Activated CD8-positive, alpha-beta T cell treated with anti-CD3 and anti-CD28 coated beads for 36 hours (primary cell): ENCODE measurements at regions not wholly inside any gene's neighbourhood (a gene's known extent, or its start where the extent isn't known, plus 50 kb on each side); places are given as distances from the start of the nearest gene placed in this dataset.
A peak's percentile ranks its signal among the peaks of the same experiment; 100 is the strongest.

Experiments
- ATAC-seq: fragments of 200-7000 bp; cut with Tn5 transposase; one replicate; pipeline ENCODE4 v1.10.0; 2021; ENCODE audit warnings: mild to moderate bottlenecking, moderate library complexity
- CTCF ChIA-PET: fragments of 350-600 bp; sonication (Branson Sonifier 250); formaldehyde crosslinking; loops from one replicate; lab custom pipeline; 2021; ENCODE audit warnings: antibody characterized with exemption; lab: Charles Lee
- POLR2A ChIA-PET: fragments of 350-600 bp; sonication (Branson Sonifier 250); formaldehyde crosslinking; loops from one replicate; lab custom pipeline; 2021; ENCODE audit warnings: antibody characterized with exemption; lab: Charles Lee
- DNase-seq: peaks from one replicate; pipeline ENCODE4 v3.0.0-alpha.2; 2020
- H3K27ac Mint-ChIP-seq: one replicate; pipeline ENCODE4 v1.8.0; 2021; ENCODE audit warnings: mild to moderate bottlenecking, mixed read lengths
- H3K27me3 Mint-ChIP-seq: one replicate; pipeline ENCODE4 v1.8.0; 2021; ENCODE audit warnings: mixed read lengths
- H3K36me3 Mint-ChIP-seq: one replicate; pipeline ENCODE4 v1.8.0; 2021; ENCODE audit warnings: low read depth, mixed read lengths
- H3K4me1 Mint-ChIP-seq: one replicate; pipeline ENCODE4 v1.8.0; 2021; ENCODE audit warnings: low read depth, mixed read lengths
- H3K4me3 Mint-ChIP-seq: one replicate; pipeline ENCODE4 v1.8.0; 2021; ENCODE audit warnings: mild to moderate bottlenecking, moderate library complexity, mixed read lengths
- H3K9me3 Mint-ChIP-seq: one replicate; pipeline ENCODE4 v1.8.0; 2021; ENCODE audit warnings: mixed read lengths
- intact Hi-C: fragments of 100-400 bp; cut with micrococcal nuclease; formaldehyde crosslinking; loops from one replicate; pipeline ENCODE4 v1.10.0; 2022
- TF ChIP-seq, protein P1 (sequence below): fragments of 200-600 bp; IDR thresholded peaks from one replicate; pipeline ENCODE4 v1.8.0; 2022; ENCODE audit warnings: antibody characterized with exemption, mild to moderate bottlenecking

DNA sequence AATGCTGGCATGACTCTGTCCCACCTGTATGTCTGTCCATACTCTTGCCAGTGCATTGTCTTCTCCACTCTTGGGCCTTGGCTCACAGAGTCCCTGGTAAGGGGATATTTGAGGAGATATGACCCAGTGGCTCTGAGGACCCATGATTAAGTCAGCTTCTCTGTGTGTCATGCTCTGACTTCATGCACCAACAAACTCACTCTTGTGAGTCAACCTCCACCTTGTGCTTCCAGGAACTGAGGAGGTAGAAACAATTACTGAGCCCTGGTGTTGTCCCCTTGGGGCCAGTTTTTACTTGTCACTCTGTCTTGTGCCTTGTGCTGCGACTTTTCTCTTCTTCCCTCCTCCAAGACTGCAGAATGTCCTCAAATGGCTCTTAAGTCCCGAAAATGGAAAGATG is 127.1 kb downstream of the ABHD5 start:
- peaks cover 1% of the 10 kb centered on the region for H3K4me1 Mint-ChIP-seq
- CTCF ChIA-PET = interaction anchor here (0.7 to 1.2 kb wide), 2 partner anchors 37 to 38 kb away, joined by 3 read pairs; no protein-coding TSS in a partner anchor
- DNase-seq (peak; percentile 6), ATAC-seq (peak; percentile 60)
- intact Hi-C loops = no loop called here
- H3K36me3 Mint-ChIP-seq = no peaks in the 10 kb centered on the region
- H3K4me3 Mint-ChIP-seq = no peak overlapping the region
- POLR2A ChIA-PET = no interaction called here
- H3K27ac Mint-ChIP-seq = no peak overlapping the region
- no peaks in the 10 kb centered on the region for H3K9me3 Mint-ChIP-seq
- H3K27me3 Mint-ChIP-seq = peaks cover 6% of the 10 kb centered on the region
- TF ChIP-seq, protein P1, sequence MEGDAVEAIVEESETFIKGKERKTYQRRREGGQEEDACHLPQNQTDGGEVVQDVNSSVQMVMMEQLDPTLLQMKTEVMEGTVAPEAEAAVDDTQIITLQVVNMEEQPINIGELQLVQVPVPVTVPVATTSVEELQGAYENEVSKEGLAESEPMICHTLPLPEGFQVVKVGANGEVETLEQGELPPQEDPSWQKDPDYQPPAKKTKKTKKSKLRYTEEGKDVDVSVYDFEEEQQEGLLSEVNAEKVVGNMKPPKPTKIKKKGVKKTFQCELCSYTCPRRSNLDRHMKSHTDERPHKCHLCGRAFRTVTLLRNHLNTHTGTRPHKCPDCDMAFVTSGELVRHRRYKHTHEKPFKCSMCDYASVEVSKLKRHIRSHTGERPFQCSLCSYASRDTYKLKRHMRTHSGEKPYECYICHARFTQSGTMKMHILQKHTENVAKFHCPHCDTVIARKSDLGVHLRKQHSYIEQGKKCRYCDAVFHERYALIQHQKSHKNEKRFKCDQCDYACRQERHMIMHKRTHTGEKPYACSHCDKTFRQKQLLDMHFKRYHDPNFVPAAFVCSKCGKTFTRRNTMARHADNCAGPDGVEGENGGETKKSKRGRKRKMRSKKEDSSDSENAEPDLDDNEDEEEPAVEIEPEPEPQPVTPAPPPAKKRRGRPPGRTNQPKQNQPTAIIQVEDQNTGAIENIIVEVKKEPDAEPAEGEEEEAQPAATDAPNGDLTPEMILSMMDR = no peak

DNA sequence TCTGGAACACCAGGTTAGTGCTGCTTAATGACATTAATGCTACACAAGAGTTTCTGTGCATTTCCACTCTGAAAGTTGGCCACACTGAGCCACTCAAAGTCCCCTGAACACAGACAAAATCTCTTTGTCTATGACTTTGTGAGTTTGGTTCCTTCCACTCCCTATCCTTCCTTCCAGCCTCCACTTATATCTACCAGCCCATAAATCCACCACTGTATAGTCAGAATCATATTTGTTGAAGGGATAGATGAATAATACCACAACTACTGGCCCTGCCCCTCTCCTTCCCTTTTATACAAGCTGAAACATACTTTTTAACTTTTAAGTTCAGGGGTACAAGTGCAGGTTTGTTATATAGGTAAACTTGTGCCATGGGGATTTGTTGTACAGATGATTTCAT is 127.5 kb downstream of the ABHD5 start:
- TF ChIP-seq, protein P1 = no peak
- intact Hi-C loops = no loop called here
- Mint-ChIP-seq H3K27ac (no peak overlapping the region), H3K36me3 (no peaks in the 10 kb centered on the region), H3K4me3 (no peak overlapping the region), H3K9me3 (no peaks in the 10 kb centered on the region), H3K27me3 (peaks cover 6% of the 10 kb centered on the region), H3K4me1 (peaks cover 1% of the 10 kb centered on the region)
- POLR2A ChIA-PET = no interaction called here
- ATAC-seq = no peak
- CTCF ChIA-PET = interaction anchor here (0.7 to 1.2 kb wide), 2 partner anchors 37 to 38 kb away, joined by 3 read pairs; no protein-coding TSS in a partner anchor
- DNase-seq = no peak

DNA sequence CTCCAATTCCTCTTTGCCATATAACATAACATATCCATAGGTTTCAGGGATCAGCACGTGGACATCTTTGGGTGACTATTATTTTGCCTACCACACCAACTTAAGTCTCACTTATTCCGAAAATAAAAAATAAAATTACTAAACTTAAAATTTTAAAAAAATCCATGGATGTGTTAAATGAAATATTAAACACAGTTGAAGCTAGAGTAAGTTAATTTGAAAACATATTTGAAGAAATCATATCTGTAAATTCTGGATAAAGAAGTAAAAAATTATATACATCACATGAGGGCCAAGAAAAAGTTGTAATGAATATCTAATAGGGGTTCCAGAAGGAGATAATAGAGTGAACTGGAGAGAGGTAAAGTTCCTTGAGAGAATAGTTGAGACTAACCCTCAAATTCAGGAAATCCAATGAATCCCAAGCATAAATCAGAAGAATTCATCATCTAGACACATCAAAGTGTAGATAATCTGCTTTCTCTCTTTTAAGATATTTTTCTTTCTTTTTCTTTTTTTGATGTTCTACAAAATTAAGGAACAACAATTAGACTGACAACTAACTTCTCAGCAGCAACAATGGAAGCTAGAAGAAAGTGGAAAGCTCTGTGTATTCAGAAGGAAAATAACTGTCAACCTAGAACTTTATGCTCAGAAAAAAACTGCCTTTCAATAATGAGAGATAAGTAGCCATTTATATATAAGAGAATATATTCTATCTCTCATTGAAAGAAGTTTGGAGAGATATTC is 147.4 kb downstream of the ABHD5 start:
- DNase-seq = no peak
- ATAC-seq = no peak
- Mint-ChIP-seq H3K27ac (no peak overlapping the region), H3K36me3 (no peaks in the 10 kb centered on the region), H3K27me3 (peaks cover 11% of the 10 kb centered on the region), H3K4me3 (no peak overlapping the region), H3K4me1 (no peaks in the 10 kb centered on the region), H3K9me3 (peaks cover 8% of the 10 kb centered on the region)
- TF ChIP-seq, protein P1 = no peak
- POLR2A ChIA-PET = no interaction called here
- intact Hi-C loops = no loop called here
- CTCF ChIA-PET = interaction anchor here (0.8 kb wide), 1 partner anchor 15 kb away, joined by 3 read pairs; no protein-coding TSS in a partner anchor

DNA sequence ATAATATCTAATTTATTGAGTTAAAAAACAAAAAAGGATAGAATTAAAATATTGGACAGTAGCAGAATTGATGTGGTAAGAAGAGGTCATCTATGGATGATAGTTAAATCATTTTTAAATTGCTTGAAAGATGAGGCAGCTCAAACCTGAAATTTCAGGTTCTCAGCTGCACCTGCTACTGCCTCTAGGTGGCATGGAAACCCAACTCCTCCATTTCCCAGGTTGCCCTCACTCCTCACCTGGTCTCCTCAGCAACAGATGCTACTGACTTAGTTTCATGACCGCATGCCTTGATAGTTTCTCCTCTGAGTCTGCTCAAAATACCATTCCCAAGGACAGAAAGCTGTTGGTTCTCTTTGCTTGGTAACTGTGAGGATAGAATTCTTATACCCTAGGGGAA is 148.1 kb downstream of the ABHD5 start:
- ATAC-seq = no peak
- Mint-ChIP-seq H3K27ac (no peak overlapping the region), H3K4me3 (no peak overlapping the region), H3K4me1 (no peaks in the 10 kb centered on the region), H3K36me3 (no peaks in the 10 kb centered on the region), H3K9me3 (peaks cover 8% of the 10 kb centered on the region), H3K27me3 (peaks cover 14% of the 10 kb centered on the region)
- no peak for DNase-seq
- TF ChIP-seq, protein P1 = no peak
- ChIA-PET POLR2A (no interaction called here), CTCF (interaction anchor here (0.8 to 1.4 kb wide), 2 partner anchors 15 to 16 kb away, joined by 3 to 4 read pairs; no protein-coding TSS in a partner anchor)
- intact Hi-C loops = no loop called here

DNA sequence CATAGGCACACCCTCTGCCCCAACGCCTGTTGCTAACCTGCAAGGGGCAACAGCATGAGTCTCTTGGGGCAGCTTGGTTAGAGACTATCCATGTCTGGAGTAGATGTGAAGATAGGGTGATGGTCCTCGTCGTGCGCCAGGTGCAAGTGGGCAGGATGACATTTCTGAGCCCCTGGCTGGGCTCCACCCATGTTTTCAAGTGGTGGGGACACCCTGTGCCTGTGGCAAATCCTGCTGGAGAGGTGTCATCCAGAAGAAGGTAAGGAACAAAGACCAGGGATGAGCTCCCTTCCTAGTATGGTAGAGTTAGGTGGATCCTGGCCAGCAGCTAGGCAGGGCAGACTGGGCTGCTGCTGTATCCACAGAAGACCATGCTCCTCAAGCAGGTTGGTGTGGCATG is 152.6 kb downstream of the ABHD5 start:
- peaks cover 16% of the 10 kb centered on the region for H3K9me3 Mint-ChIP-seq
- ChIA-PET CTCF (interaction anchor here (3.0 kb wide), 1 partner anchor 12 kb away, joined by 11 read pairs; no protein-coding TSS in a partner anchor), POLR2A (no interaction called here)
- H3K4me3 Mint-ChIP-seq = no peak overlapping the region
- ATAC-seq (no peak), DNase-seq (no peak)
- TF ChIP-seq, protein P1 = no peak
- H3K27me3 Mint-ChIP-seq = peaks cover 20% of the 10 kb centered on the region
- intact Hi-C loops = no loop called here
- H3K4me1 Mint-ChIP-seq = no peaks in the 10 kb centered on the region
- no peak overlapping the region for H3K27ac Mint-ChIP-seq
- H3K36me3 Mint-ChIP-seq = peaks cover 2% of the 10 kb centered on the region
